HUES48 (cell line): ENCODE measurements at regions not wholly inside any gene's neighbourhood (a gene's known extent, or its start where the extent isn't known, plus 50 kb on each side); places are given as distances from the start of the nearest gene placed in this dataset.

Experiments
- H3K27ac ChIP-seq: one replicate; pipeline ENCODE4 v1.7.0; 2013; ENCODE audit warnings: low read depth, low read length, inconsistent platforms
- H3K27me3 ChIP-seq: 2 replicates; pipeline ENCODE4 v1.6.1; 2013; ENCODE audit warnings: mild to moderate bottlenecking, low read length; ENCODE audit not compliant: control insufficient read depth, insufficient read depth
- H3K36me3 ChIP-seq: 2 replicates; pipeline ENCODE4 v1.6.1; 2013; ENCODE audit warnings: low read length; ENCODE audit not compliant: control insufficient read depth, insufficient read depth
- H3K4me1 ChIP-seq: 2 replicates; pipeline ENCODE4 v1.6.1; 2013; ENCODE audit warnings: mild to moderate bottlenecking, low read length; ENCODE audit not compliant: control insufficient read depth, insufficient read depth
- H3K4me3 ChIP-seq: 2 replicates; pipeline ENCODE4 v1.5.1; 2013; ENCODE audit warnings: mild to moderate bottlenecking, low read depth, low read length
- H3K9ac ChIP-seq: 2 replicates; pipeline ENCODE4 v1.6.1; 2013; ENCODE audit warnings: mild to moderate bottlenecking, low read depth, low read length, moderate library complexity
- H3K9me3 ChIP-seq: 2 replicates; pipeline ENCODE4 v1.6.1; 2013; ENCODE audit warnings: low read length; ENCODE audit not compliant: control insufficient read depth, insufficient read depth

- Histone ChIP-seq H3K27ac (no peak overlapping the region), H3K4me3 (no peak overlapping the region), H3K27me3 (peaks cover 12% of the 10 kb centered on the region; the same call in 1 of the 2 replicates), H3K9ac (no peak overlapping the region), H3K4me1 (peaks cover 30% of the 10 kb centered on the region), H3K36me3 (no peaks in the 10 kb centered on the region), H3K9me3 (no peaks in the 10 kb centered on the region)
Observed at GRCh38 chrX:111007238-111007637, 88.8 kb upstream of the PAK3 start.

GRCh38 chrX:111006116-111006515 is 89.9 kb upstream of the PAK3 start:
- no peak overlapping the region for H3K9ac ChIP-seq
- H3K4me3 ChIP-seq = no peak overlapping the region
- H3K27ac ChIP-seq = no peak overlapping the region
- H3K4me1 ChIP-seq = peaks cover 27% of the 10 kb centered on the region
- no peaks in the 10 kb centered on the region for H3K9me3 ChIP-seq
- H3K36me3 ChIP-seq = no peaks in the 10 kb centered on the region
- H3K27me3 ChIP-seq = peaks cover 10% of the 10 kb centered on the region; the same call in 1 of the 2 replicates

- Histone ChIP-seq H3K4me3 (no peak overlapping the region), H3K9ac (no peak overlapping the region), H3K4me1 (peaks cover 18% of the 10 kb centered on the region), H3K27me3 (peaks cover 10% of the 10 kb centered on the region; the same call in 1 of the 2 replicates), H3K27ac (no peak overlapping the region), H3K36me3 (no peaks in the 10 kb centered on the region), H3K9me3 (no peaks in the 10 kb centered on the region)
Observed at GRCh38 chrX:111005166-111005565, 90.8 kb upstream of the PAK3 start.

GRCh38 chrX:111003118-111003517 is 92.9 kb upstream of the PAK3 start:
- H3K4me3 ChIP-seq = no peak overlapping the region
- no peak overlapping the region for H3K27ac ChIP-seq
- H3K4me1 ChIP-seq = peaks cover 18% of the 10 kb centered on the region
- no peak overlapping the region for H3K9ac ChIP-seq
- peaks cover 10% of the 10 kb centered on the region; the same call in 1 of the 2 replicates for H3K27me3 ChIP-seq
- H3K36me3 ChIP-seq = no peaks in the 10 kb centered on the region
- no peaks in the 10 kb centered on the region for H3K9me3 ChIP-seq

GRCh38 chrX:110992611-110993010 is 103.4 kb upstream of the PAK3 start:
- H3K4me3 ChIP-seq = no peak overlapping the region
- peaks cover 4% of the 10 kb centered on the region; the same call in 1 of the 2 replicates for H3K27me3 ChIP-seq
- no peak overlapping the region for H3K9ac ChIP-seq
- H3K27ac ChIP-seq = no peak overlapping the region
- H3K4me1 ChIP-seq = no peaks in the 10 kb centered on the region
- no peaks in the 10 kb centered on the region for H3K36me3 ChIP-seq
- no peaks in the 10 kb centered on the region for H3K9me3 ChIP-seq

- Histone ChIP-seq H3K9ac (no peak overlapping the region), H3K36me3 (no peaks in the 10 kb centered on the region), H3K4me1 (peaks cover 6% of the 10 kb centered on the region), H3K9me3 (no peaks in the 10 kb centered on the region), H3K27ac (no peak overlapping the region), H3K4me3 (no peak overlapping the region), H3K27me3 (no peaks in the 10 kb centered on the region)
Observed at GRCh38 chrX:110989869-110990268, 106.1 kb upstream of the PAK3 start.

- Histone ChIP-seq H3K4me3 (no peak overlapping the region), H3K9me3 (no peaks in the 10 kb centered on the region), H3K36me3 (no peaks in the 10 kb centered on the region), H3K9ac (no peak overlapping the region), H3K27ac (no peak overlapping the region), H3K27me3 (no peaks in the 10 kb centered on the region), H3K4me1 (peaks cover 7% of the 10 kb centered on the region)
Observed at GRCh38 chrX:110989447-110989846, 106.5 kb upstream of the PAK3 start.

- Histone ChIP-seq H3K4me3 (no peak overlapping the region), H3K9ac (no peak overlapping the region), H3K4me1 (peaks cover 12% of the 10 kb centered on the region), H3K36me3 (no peaks in the 10 kb centered on the region), H3K9me3 (no peaks in the 10 kb centered on the region), H3K27me3 (no peaks in the 10 kb centered on the region; the same call in none of the 2 replicates), H3K27ac (no peak overlapping the region)
Observed at GRCh38 chrX:110987292-110987691, 108.7 kb upstream of the PAK3 start.

- Histone ChIP-seq H3K27me3 (no peaks in the 10 kb centered on the region; the same call in none of the 2 replicates), H3K27ac (no peak overlapping the region), H3K36me3 (no peaks in the 10 kb centered on the region), H3K9ac (no peak overlapping the region), H3K4me1 (peaks cover 12% of the 10 kb centered on the region), H3K9me3 (no peaks in the 10 kb centered on the region), H3K4me3 (no peak overlapping the region)
Observed at GRCh38 chrX:110985470-110985869, 110.5 kb upstream of the PAK3 start.

- no peak overlapping the region for H3K9ac ChIP-seq
- H3K27ac ChIP-seq = no peak overlapping the region
- H3K9me3 ChIP-seq = no peaks in the 10 kb centered on the region
- H3K27me3 ChIP-seq = no peaks in the 10 kb centered on the region; the same call in none of the 2 replicates
- no peak overlapping the region for H3K4me3 ChIP-seq
- peaks cover 12% of the 10 kb centered on the region for H3K4me1 ChIP-seq
- H3K36me3 ChIP-seq = no peaks in the 10 kb centered on the region
Observed at GRCh38 chrX:110983024-110983423, 113.0 kb upstream of the PAK3 start.

- no peaks in the 10 kb centered on the region for H3K9me3 ChIP-seq
- H3K36me3 ChIP-seq = no peaks in the 10 kb centered on the region
- 0 out of 2 replicates have a peak, but pooled peaks cover 2% of the 10 kb centered on the region for H3K27me3 ChIP-seq
- H3K27ac ChIP-seq = no peak overlapping the region
- H3K4me1 ChIP-seq = peaks cover 39% of the 10 kb centered on the region
- H3K4me3 ChIP-seq = no peak overlapping the region
- H3K9ac ChIP-seq = no peak overlapping the region
Observed at GRCh38 chrX:110966839-110967238, 129.2 kb upstream of the PAK3 start.

GRCh38 chrX:110966091-110966454 is 129.9 kb upstream of the PAK3 start:
- Histone ChIP-seq H3K27ac (no peak overlapping the region), H3K4me1 (peaks cover 39% of the 10 kb centered on the region), H3K4me3 (no peak overlapping the region), H3K9ac (no peak overlapping the region), H3K36me3 (no peaks in the 10 kb centered on the region), H3K27me3 (0 out of 2 replicates have a peak, but pooled peaks cover 2% of the 10 kb centered on the region), H3K9me3 (no peaks in the 10 kb centered on the region)
